MM.1S (cell line): ENCODE measurements at regions not wholly inside any gene's neighbourhood (a gene's known extent, or its start where the extent isn't known, plus 50 kb on each side); places are given as distances from the start of the nearest gene placed in this dataset.

Source experiments
- DNase-seq: peaks from one replicate; pipeline ENCODE4 v3.0.0-alpha.2; 2015
- H2AFZ ChIP-seq: fragments of 300-600 bp; sonication (generic); 2 replicates; pipeline ENCODE4 v1.6.0; 2016; ENCODE audit warnings: antibody characterized with exemption, low read length
- H3F3A ChIP-seq: fragments of 300-600 bp; sonication (generic); 2 replicates; pipeline ENCODE4 v1.6.1; 2016; ENCODE audit warnings: mild to moderate bottlenecking, antibody characterized with exemption, low read length, moderate library complexity, mixed read lengths; ENCODE audit not compliant: insufficient read depth
- H3K27ac ChIP-seq: fragments of 300-600 bp; sonication (generic); 2 replicates; pipeline ENCODE4 v1.5.1; 2016; ENCODE audit warnings: mild to moderate bottlenecking, low read length
- H3K27me3 ChIP-seq: fragments of 300-600 bp; sonication (generic); replicated peaks from 2 replicates; pipeline ENCODE4 v1.6.0; 2016; ENCODE audit warnings: low read length; ENCODE audit not compliant: insufficient read depth
- H3K36me3 ChIP-seq: fragments of 300-600 bp; sonication (generic); replicated peaks from 2 replicates; pipeline ENCODE4 v1.6.1; 2016; ENCODE audit warnings: mild to moderate bottlenecking, low read length, mixed read lengths; ENCODE audit not compliant: insufficient read depth
- H3K4me1 ChIP-seq: fragments of 300-600 bp; sonication (generic); 2 replicates; pipeline ENCODE4 v1.6.1; 2016; ENCODE audit warnings: low read length, mixed read lengths
- H3K4me2 ChIP-seq: fragments of 300-600 bp; sonication (generic); 2 replicates; pipeline ENCODE4 v1.6.0; 2016; ENCODE audit warnings: low read depth, low read length
- H3K4me3 ChIP-seq: fragments of 300-600 bp; sonication (generic); 2 replicates; pipeline ENCODE4 v1.5.1; 2016; ENCODE audit warnings: low read length, mixed read lengths
- H3K79me2 ChIP-seq: fragments of 300-600 bp; sonication (generic); 2 replicates; pipeline ENCODE4 v1.6.1; 2016; ENCODE audit warnings: mixed run types, low read length, mixed read lengths
- H3K9ac ChIP-seq: fragments of 300-600 bp; sonication (generic); 2 replicates; pipeline ENCODE4 v1.6.1; 2016; ENCODE audit warnings: low read length, mixed read lengths
- H3K9me2 ChIP-seq: fragments of 300-600 bp; sonication (generic); replicated peaks from 2 replicates; pipeline ENCODE4 v1.6.1; 2016; ENCODE audit warnings: mild to moderate bottlenecking, low read length, mixed read lengths; ENCODE audit not compliant: insufficient read depth
- H3K9me3 ChIP-seq: fragments of 300-600 bp; sonication (generic); replicated peaks from 2 replicates; pipeline ENCODE4 v1.6.1; 2016; ENCODE audit warnings: mild to moderate bottlenecking, low read length, mixed read lengths; ENCODE audit not compliant: insufficient read depth
- H4K20me1 ChIP-seq: fragments of 300-600 bp; sonication (generic); 2 replicates; pipeline ENCODE4 v1.6.1; 2016; ENCODE audit warnings: mild to moderate bottlenecking, low read length, moderate library complexity, mixed read lengths; ENCODE audit not compliant: insufficient read depth
- CTCF ChIP-seq: fragments of 300-600 bp; sonication (generic); IDR thresholded peaks from 2 replicates; pipeline ENCODE4 v1.5.1; 2016; ENCODE audit warnings: antibody characterized with exemption, low read length, mixed read lengths
- EZH2 ChIP-seq: fragments of 300-600 bp; sonication (generic); optimal IDR thresholded peaks from 2 replicates; pipeline ENCODE3; 2017; ENCODE audit warnings: low read depth, mild to moderate bottlenecking, antibody characterized with exemption, low read length, mixed read lengths
- EZH2phosphoT487 ChIP-seq: fragments of 300-600 bp; sonication (generic); IDR thresholded peaks from 2 replicates; pipeline ENCODE4 v1.6.1; 2018; ENCODE audit warnings: antibody characterized with exemption, low read length

GRCh38 chr20:58137651-58138265 is 90.7 kb downstream of the ANKRD60 start:
- Histone ChIP-seq H3K4me3 (no peak overlapping the region), H4K20me1 (no peaks in the 10 kb centered on the region), H3K79me2 (no peaks in the 10 kb centered on the region), H2AFZ (no peak overlapping the region), H3K9me2 (no peaks in the 10 kb centered on the region), H3K27me3 (peaks cover 96% of the 10 kb centered on the region), H3K9me3 (no peaks in the 10 kb centered on the region), H3K4me1 (no peaks in the 10 kb centered on the region), H3K4me2 (no peak overlapping the region), H3K36me3 (no peaks in the 10 kb centered on the region), H3K9ac (no peak overlapping the region), H3K27ac (no peak overlapping the region), H3F3A (no peaks in the 10 kb centered on the region)
- TF ChIP-seq EZH2: no peak
- TF ChIP-seq CTCF: no peak
- no peak for TF ChIP-seq EZH2phosphoT487
- DNase-seq: no peak

GRCh38 chr20:58137236-58137635 is 91.2 kb downstream of the ANKRD60 start:
- Histone ChIP-seq H3K4me2 (no peak overlapping the region), H3K27ac (no peak overlapping the region), H4K20me1 (no peaks in the 10 kb centered on the region), H3K27me3 (peaks cover 96% of the 10 kb centered on the region), H3K9me3 (no peaks in the 10 kb centered on the region), H3K9ac (no peak overlapping the region), H3K4me1 (no peaks in the 10 kb centered on the region), H3F3A (no peaks in the 10 kb centered on the region), H3K79me2 (no peaks in the 10 kb centered on the region), H2AFZ (no peak overlapping the region), H3K36me3 (no peaks in the 10 kb centered on the region), H3K4me3 (no peak overlapping the region), H3K9me2 (no peaks in the 10 kb centered on the region)
- no peak for TF ChIP-seq EZH2phosphoT487
- TF ChIP-seq CTCF: no peak
- no peak for TF ChIP-seq EZH2
- no peak for DNase-seq

- no peaks in the 10 kb centered on the region for H3K36me3 ChIP-seq
- H3K9me2 ChIP-seq: no peaks in the 10 kb centered on the region
- peaks cover 96% of the 10 kb centered on the region for H3K27me3 ChIP-seq
- no peak overlapping the region for H3K27ac ChIP-seq
- no peak overlapping the region for H3K4me2 ChIP-seq
- no peak for TF ChIP-seq EZH2phosphoT487
- TF ChIP-seq CTCF: no peak
- no peak for TF ChIP-seq EZH2
- H3K4me3 ChIP-seq: no peak overlapping the region
- H3K9me3 ChIP-seq: no peaks in the 10 kb centered on the region
- H3K9ac ChIP-seq: no peak overlapping the region
- no peak overlapping the region for H2AFZ ChIP-seq
- no peaks in the 10 kb centered on the region for H3F3A ChIP-seq
- H3K4me1 ChIP-seq: no peaks in the 10 kb centered on the region
- no peak for DNase-seq
- no peaks in the 10 kb centered on the region for H3K79me2 ChIP-seq
- no peaks in the 10 kb centered on the region for H4K20me1 ChIP-seq
These were observed 92.3 kb downstream of the ANKRD60 start for GRCh38 chr20:58136149-58136484.
